Nephron (organoid): ENCODE measurements at regions not wholly inside any gene's neighbourhood (a gene's known extent, or its start where the extent isn't known, plus 50 kb on each side); places are given as distances from the start of the nearest gene placed in this dataset.
"Not testable (repeated sequence)": the region's sequence is repeated elsewhere in the genome, so short reads cannot be mapped to it uniquely, and the experiment has no call there.

Experiments used
- H3K27ac Mint-ChIP-seq, 3 experiments: 2 replicates each; pipeline ENCODE4 v1.8.0; 2020; ENCODE audit warnings: mixed read lengths in 3 of 3, mild to moderate bottlenecking in 2 of 3, moderate library complexity in 1 of 3
- H3K27me3 Mint-ChIP-seq: 2 replicates; pipeline ENCODE4 v1.8.0; 2021; ENCODE audit warnings: low read depth, mild to moderate bottlenecking, moderate library complexity, mixed read lengths
- H3K36me3 Mint-ChIP-seq: 2 replicates; pipeline ENCODE4 v1.8.0; 2020; ENCODE audit warnings: low read depth, mixed read lengths
- H3K4me1 Mint-ChIP-seq: 2 replicates; pipeline ENCODE4 v1.8.0; 2020; ENCODE audit warnings: mixed read lengths
- H3K4me3 Mint-ChIP-seq, 3 experiments: 2 replicates each; pipeline ENCODE4 v1.8.0; 2020; ENCODE audit warnings: mild to moderate bottlenecking in 3 of 3, mixed read lengths in 3 of 3, moderate library complexity in 2 of 3
- H3K9me3 Mint-ChIP-seq: 2 replicates; pipeline ENCODE4 v1.8.0; 2020; ENCODE audit warnings: mixed read lengths
- TF ChIP-seq, protein P1 (sequence below), 3 experiments: fragments of 200-600 bp; sonication (generic); IDR thresholded peaks; one replicate each; pipeline ENCODE4 v1.5.0; 2021; ENCODE audit warnings: antibody characterized with exemption in 3 of 3; ENCODE audit not compliant: unreplicated experiment in 3 of 3

DNA sequence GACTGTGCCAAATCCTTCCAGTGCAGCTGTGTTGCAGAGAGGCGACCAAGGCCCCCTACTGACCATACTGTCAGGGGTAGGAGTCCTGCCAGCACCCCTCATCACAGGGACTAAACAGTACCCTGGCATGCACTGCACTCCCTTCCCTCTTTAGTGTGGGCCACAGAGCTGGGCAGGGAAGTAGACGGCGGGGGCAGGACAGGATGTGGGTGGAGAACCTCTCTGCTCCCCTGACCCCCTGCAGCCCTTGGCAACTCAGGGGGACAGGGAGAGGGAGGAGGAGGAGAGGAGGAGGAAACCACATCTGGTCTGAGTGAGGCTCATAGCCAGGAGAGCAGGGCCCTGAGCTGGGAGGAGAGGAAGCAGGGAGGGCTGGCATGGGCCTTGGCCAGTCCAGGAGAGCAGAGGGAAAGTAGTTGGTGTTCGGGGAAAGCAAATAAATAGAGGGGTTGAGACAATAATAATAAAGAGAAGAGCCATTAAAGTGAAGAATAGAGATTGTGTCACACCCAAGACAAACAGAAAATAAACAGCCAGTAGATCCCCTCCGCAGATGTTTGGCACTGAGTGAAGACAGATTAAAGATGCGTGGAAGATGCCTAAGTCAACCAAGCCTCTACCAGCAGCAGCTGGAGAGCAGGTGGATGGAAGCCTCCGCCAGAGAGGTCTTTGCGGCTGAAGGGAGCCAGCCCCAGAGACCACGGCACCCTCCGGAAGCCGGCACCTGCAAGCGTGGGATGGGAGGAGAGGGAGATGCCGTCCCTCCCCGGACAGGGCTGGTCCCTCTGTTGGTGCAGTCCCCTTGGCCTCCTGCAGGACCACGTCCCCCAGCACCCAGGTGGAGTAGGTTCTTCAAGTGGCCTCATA lies 61.5 kb downstream of the RPUSD4 start:
- H3K36me3 Mint-ChIP-seq: peaks cover 4% of the 10 kb centered on the region
- peak overlapping the region; percentile 95 to 99 (median 97) for H3K27ac Mint-ChIP-seq
- H3K4me3 Mint-ChIP-seq: peak overlapping the region in 1 of 3 experiments; percentile 3
- peaks cover 78% of the 10 kb centered on the region for H3K4me1 Mint-ChIP-seq
- H3K9me3 Mint-ChIP-seq: peaks cover 17% of the 10 kb centered on the region
- TF ChIP-seq, protein P1, sequence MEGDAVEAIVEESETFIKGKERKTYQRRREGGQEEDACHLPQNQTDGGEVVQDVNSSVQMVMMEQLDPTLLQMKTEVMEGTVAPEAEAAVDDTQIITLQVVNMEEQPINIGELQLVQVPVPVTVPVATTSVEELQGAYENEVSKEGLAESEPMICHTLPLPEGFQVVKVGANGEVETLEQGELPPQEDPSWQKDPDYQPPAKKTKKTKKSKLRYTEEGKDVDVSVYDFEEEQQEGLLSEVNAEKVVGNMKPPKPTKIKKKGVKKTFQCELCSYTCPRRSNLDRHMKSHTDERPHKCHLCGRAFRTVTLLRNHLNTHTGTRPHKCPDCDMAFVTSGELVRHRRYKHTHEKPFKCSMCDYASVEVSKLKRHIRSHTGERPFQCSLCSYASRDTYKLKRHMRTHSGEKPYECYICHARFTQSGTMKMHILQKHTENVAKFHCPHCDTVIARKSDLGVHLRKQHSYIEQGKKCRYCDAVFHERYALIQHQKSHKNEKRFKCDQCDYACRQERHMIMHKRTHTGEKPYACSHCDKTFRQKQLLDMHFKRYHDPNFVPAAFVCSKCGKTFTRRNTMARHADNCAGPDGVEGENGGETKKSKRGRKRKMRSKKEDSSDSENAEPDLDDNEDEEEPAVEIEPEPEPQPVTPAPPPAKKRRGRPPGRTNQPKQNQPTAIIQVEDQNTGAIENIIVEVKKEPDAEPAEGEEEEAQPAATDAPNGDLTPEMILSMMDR (IDR thresholded peaks at IDR 0.05; ENCODE audit: unreplicated experiment in 3 of 3): no peak
- peaks cover 8% of the 10 kb centered on the region for H3K27me3 Mint-ChIP-seq

DNA sequence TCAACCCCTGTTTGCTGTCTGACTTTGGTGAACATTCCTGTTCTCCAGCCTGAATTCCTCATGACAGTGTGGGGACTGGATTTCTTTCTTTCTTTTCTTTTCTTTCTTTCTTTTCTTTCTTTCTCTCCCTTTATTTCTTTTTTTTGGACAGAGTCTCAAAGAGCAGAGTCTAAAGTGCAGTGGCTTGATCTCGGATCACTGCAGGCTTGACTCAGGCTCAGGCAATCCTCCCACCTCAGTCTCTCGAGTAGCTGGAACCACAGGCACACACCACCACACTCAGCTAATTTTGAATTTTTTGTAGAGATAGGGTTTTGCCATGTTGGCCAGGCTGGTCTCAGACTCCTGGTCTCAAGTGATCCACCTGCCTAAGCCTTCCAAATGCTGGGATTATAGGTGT lies 63.1 kb downstream of the RPUSD4 start:
- H3K27me3 Mint-ChIP-seq: peaks cover 5% of the 10 kb centered on the region
- H3K4me3 Mint-ChIP-seq: peak overlapping the region in 2 of 3 experiments; percentile 2 to 49
- H3K9me3 Mint-ChIP-seq: peaks cover 14% of the 10 kb centered on the region
- H3K27ac Mint-ChIP-seq: peak overlapping the region; percentile 95 to 99 (median 97)
- TF ChIP-seq, protein P1 (IDR thresholded peaks at IDR 0.05; ENCODE audit: unreplicated experiment in 3 of 3): no peak
- peaks cover 4% of the 10 kb centered on the region for H3K36me3 Mint-ChIP-seq
- H3K4me1 Mint-ChIP-seq: peaks cover 66% of the 10 kb centered on the region

DNA sequence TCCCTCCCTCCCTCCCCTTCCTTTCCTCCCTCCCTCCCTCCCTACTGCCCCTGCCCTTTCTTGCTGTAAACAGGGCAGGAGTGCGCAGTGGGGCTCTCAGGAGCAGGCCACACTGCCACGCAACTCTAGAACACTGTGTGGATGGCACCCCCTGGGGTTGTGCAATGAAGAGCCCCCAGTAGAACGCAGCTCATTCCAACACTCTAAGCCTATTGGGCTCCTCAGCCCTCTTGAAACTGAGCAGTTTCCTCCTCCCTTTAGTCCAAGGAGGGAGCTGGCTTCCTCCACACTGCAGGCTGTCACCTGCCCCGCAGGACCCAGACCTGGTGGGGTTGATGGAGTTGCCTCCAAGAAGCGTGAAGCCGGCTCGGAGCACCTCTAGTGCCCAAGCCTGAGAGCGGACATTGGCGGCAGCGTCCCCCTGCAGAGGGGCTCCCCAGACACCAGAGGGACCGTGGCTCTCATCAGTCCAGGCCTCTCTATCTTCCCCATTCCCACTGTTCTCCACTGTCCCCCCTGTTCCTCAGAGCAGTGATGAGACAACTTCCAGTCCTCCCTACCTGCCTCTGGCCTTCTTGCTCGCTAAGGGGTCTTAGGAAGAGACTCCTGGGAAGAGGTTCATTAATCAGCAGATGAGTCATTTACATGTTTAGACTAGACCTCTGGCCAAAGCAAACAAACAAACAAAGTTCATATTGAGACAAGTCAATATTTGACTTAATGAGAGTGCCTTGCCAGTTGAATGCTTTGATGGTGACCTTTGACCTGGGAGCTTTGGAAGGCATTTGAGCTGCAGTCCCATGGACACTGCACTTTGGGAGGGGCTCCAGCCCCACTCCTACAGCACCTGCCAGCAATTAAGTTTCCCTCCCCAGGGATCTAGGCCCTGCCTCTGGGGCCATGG lies 64.0 kb downstream of the RPUSD4 start:
- peak overlapping the region in 1 of 3 experiments; percentile 49 for H3K4me3 Mint-ChIP-seq
- peaks cover 57% of the 10 kb centered on the region for H3K4me1 Mint-ChIP-seq
- TF ChIP-seq, protein P1 (IDR thresholded peaks at IDR 0.05; ENCODE audit: unreplicated experiment in 3 of 3): no peak
- H3K9me3 Mint-ChIP-seq: peaks cover 12% of the 10 kb centered on the region
- H3K27ac Mint-ChIP-seq: peak overlapping the region; percentile 95 to 99 (median 97)
- peaks cover 5% of the 10 kb centered on the region for H3K27me3 Mint-ChIP-seq
- peaks cover 4% of the 10 kb centered on the region for H3K36me3 Mint-ChIP-seq

DNA sequence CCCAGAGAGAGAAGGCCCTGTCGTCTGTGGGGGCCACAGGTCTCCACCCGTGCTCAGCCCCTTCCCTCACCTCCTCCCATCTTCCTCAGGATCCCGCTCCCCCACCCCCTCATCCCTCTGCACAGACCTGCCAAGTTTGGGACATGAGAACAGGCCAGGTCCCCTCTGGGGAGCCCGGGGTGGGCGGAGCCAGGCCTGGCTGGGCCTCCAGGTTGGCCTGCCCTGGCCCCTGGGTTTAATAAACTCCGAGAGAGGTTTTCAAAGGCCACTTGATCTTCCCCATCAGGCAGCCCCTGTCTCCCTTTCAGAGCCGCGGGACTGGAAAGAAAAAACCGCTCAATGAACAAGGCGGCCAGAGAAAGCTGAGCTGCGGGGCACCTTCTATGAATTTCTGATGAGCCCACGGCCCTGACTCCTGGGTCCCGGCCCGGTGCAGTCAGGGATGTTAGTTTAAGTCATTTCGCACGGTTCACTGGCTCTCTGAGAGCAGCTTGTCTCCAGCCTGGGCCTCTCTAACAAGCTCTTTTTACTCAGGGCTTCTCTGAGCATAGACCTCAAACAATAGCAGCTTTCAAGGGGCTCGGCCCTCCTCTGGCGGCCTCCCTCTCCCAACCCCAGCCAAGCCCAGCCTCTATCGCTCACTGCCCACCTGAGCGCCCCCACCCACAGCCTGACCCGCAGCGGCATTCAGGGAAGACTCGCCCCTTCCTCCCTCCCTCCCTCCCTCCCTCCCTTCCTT lies 64.8 kb downstream of the RPUSD4 start:
- peaks cover 5% of the 10 kb centered on the region for H3K27me3 Mint-ChIP-seq
- peaks cover 5% of the 10 kb centered on the region for H3K9me3 Mint-ChIP-seq
- H3K4me3 Mint-ChIP-seq: peak overlapping the region; percentile 10 to 43 (median 41)
- TF ChIP-seq, protein P1 (IDR thresholded peaks at IDR 0.05; ENCODE audit: unreplicated experiment in 3 of 3): no peak
- no peaks in the 10 kb centered on the region for H3K36me3 Mint-ChIP-seq
- H3K27ac Mint-ChIP-seq: peak overlapping the region; percentile 95 to 99 (median 97)
- peaks cover 57% of the 10 kb centered on the region for H3K4me1 Mint-ChIP-seq

DNA sequence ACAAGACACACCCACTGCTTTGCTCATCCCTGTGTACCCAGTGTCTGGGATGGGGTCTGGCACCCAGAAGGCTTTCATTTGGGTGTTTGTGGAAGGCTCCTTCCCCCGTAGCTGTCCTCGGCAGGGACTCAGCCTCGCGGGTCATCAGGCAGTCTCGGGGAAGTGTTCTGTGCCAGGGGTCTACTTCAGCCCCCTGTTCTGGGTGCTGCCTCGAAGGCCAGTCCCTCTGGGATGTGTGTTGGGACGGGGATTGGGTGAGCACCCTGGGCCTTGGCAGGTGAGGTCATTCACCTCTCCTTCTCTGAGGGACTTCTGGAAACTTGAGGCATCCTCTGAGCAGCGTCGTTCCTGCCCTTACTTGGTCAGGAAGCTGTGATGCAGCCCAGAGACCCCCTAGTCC lies 65.5 kb downstream of the RPUSD4 start:
- H3K27ac Mint-ChIP-seq: peak overlapping the region; percentile 29 to 97 (median 95)
- TF ChIP-seq, protein P1 (IDR thresholded peaks at IDR 0.05; ENCODE audit: unreplicated experiment in 3 of 3): no peak
- H3K27me3 Mint-ChIP-seq: peaks cover 5% of the 10 kb centered on the region
- peaks cover 59% of the 10 kb centered on the region for H3K4me1 Mint-ChIP-seq
- no peak overlapping the region for H3K4me3 Mint-ChIP-seq
- peaks cover 5% of the 10 kb centered on the region for H3K9me3 Mint-ChIP-seq
- H3K36me3 Mint-ChIP-seq: no peaks in the 10 kb centered on the region

DNA sequence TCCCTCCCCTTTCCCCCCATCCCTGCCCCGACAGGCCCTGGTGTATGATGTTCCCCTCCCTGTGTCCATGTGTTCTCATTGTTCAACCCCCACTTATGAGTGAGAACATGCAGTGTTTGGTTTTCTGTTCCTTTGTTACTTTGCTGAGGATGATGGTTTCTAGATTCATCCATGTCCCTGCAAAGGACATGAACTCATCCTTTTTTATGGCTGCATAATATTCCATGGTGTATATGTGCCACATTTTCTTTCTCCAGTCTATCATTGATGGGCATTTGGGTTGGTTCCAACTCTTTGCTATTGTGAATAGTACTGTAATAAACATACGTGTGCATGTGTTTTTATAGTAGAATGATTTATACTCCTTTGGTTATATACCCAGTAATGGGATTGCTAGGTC lies 68.0 kb downstream of the RPUSD4 start:
- not testable (repeated sequence) for H3K36me3 Mint-ChIP-seq, H3K4me3 Mint-ChIP-seq, H3K27me3 Mint-ChIP-seq, H3K9me3 Mint-ChIP-seq
- Mint-ChIP-seq H3K4me1 (peaks cover 60% of the 10 kb centered on the region), H3K27ac (peak overlapping the region in 2 of 3 experiments; percentile 65 to 68)
